Left ventricle myocardium inferior (tissue), 1 donor: ENCODE measurements at regions not wholly inside any gene's neighbourhood (a gene's known extent, or its start where the extent isn't known, plus 50 kb on each side); places are given as distances from the start of the nearest gene placed in this dataset.
"Not testable (repeated sequence)": the region's sequence is repeated elsewhere in the genome, so short reads cannot be mapped to it uniquely, and the experiment has no call there.

Source experiments
- DNase-seq: peaks from one replicate; pipeline ENCODE4 v3.0.0-alpha.2; 2020
- H3K27ac ChIP-seq: fragments of 200-600 bp; replicated peaks from 2 replicates; pipeline ENCODE4 v1.8.0; 2021
- H3K27me3 ChIP-seq: fragments of 200-600 bp; 2 replicates; pipeline ENCODE4 v1.8.0; 2021; ENCODE audit warnings: low read depth
- H3K36me3 ChIP-seq: fragments of 200-600 bp; 2 replicates; pipeline ENCODE4 v1.8.0; 2021
- H3K4me1 ChIP-seq: fragments of 200-600 bp; 2 replicates; pipeline ENCODE4 v1.8.0; 2021
- H3K4me3 ChIP-seq: fragments of 200-600 bp; 2 replicates; pipeline ENCODE4 v1.8.0; 2021; ENCODE audit warnings: mild to moderate bottlenecking, moderate library complexity
- H3K9me3 ChIP-seq: fragments of 200-600 bp; replicated peaks from 2 replicates; pipeline ENCODE4 v1.8.0; 2021
- CTCF ChIP-seq: fragments of 200-600 bp; IDR thresholded peaks from 2 replicates; pipeline ENCODE4 v1.8.0; 2021; ENCODE audit warnings: antibody characterized with exemption, mild to moderate bottlenecking, borderline replicate concordance
- intact Hi-C: fragments of 100-400 bp; cut with micrococcal nuclease; formaldehyde crosslinking; loops from one replicate; pipeline ENCODE4 v1.11.0; 2022
- donor health status: DM: no; HTN: yes; CAD: no; lungs with severe emphysema.

DNA sequence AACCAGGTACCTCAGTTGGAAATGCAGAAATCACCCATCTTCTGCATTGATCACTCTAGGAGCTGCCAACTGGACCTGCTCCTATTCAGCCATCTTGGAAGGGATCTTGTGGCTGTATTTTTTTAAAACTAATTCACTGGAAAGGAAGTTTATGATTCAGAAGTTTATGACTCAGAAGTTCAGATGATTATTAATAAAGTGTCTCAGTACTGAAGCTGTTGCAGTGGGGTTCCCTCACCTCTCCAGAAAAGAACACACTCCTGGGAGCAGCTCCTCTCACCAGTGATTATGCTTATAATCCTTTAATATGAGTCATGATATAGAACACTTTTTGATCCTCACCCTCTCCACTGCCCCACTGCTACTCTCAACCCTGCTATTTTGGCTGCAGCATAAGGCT is 291.2 kb upstream of the HS3ST5 start:
- Histone ChIP-seq H3K4me1 (no peaks in the 10 kb centered on the region), H3K9me3 (peaks cover 6% of the 10 kb centered on the region), H3K27ac (no peak overlapping the region), H3K27me3 (no peaks in the 10 kb centered on the region), H3K36me3 (no peaks in the 10 kb centered on the region), H3K4me3 (no peak overlapping the region)
- intact Hi-C loops = no loop called here
- DNase-seq = no peak
- no peak for TF ChIP-seq CTCF

DNA sequence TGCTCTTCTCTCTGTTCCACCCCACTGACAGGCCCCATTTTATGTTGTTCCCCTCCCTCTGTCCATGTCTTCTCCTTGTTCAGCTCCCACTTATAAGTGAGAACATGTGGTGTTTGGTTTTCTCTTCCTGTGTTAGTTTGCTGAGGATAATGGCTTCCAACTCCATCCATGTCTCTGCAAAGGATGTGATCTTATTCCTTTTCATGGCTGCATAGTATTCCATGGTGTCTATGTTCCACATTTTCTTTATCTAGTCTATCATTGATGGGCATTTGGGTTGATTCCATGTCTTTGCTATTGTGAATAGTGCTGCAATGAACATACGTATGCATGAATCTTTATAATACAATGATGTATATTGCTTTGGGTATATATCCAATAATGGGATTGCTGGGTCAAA is 283.4 kb upstream of the HS3ST5 start:
- H3K27me3 ChIP-seq, H3K27ac ChIP-seq, H3K36me3 ChIP-seq, DNase-seq, H3K4me3 ChIP-seq, H3K4me1 ChIP-seq, intact Hi-C loops: not testable (repeated sequence)
- peaks cover 14% of the 10 kb centered on the region for H3K9me3 ChIP-seq

DNA sequence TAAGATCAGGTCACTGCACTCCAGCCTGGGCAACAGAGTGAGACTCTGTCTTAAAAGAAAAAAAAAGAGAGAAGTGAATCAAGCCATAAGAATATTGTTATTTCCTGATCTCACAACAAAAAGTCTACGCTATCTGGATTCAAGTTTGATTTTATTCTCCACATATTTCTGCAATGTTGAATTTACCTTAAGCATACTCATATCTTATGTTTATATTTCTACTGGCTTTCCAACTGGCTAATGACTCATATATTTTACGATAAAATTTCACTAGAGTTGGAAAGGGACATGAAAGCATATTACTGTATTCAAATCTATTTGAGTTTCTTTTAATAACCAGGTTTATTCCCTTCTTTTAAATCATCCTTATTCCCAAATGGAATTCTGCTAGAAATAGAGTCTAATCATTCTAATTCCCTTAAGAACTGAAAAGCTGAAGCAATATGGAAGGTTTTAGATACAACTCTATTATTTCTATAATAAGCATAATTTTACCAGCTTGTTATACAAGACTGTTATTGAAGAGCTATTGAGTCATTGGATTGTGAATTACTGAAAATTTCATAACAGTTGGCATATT is 276.9 kb upstream of the HS3ST5 start:
- no peak overlapping the region for H3K4me3 ChIP-seq
- DNase-seq = no peak
- intact Hi-C loops = no loop called here
- H3K27ac ChIP-seq = no peak overlapping the region
- H3K9me3 ChIP-seq = no peaks in the 10 kb centered on the region
- no peak for TF ChIP-seq CTCF
- H3K4me1 ChIP-seq = no peaks in the 10 kb centered on the region
- no peaks in the 10 kb centered on the region for H3K27me3 ChIP-seq
- no peaks in the 10 kb centered on the region for H3K36me3 ChIP-seq

DNA sequence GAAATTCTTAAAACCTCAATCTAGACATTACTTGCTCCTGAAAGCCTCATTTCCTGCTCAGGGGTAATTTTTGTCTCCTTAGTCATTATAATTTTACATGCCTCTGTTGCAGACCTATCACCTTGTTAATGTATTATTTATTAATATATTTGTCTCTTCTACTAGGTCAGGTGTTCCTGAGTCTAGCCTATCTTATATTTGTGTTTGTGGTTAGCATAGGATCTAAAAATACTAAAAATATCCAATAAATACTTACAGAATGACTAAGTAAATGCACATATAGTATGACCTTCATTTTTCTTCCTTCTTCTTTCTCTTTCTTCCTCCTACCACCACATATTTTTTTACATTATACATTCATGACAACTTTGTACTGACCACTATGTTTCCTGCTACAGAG is 268.9 kb upstream of the HS3ST5 start:
- Histone ChIP-seq H3K36me3 (no peaks in the 10 kb centered on the region), H3K27ac (no peak overlapping the region), H3K27me3 (no peaks in the 10 kb centered on the region), H3K4me3 (no peak overlapping the region), H3K4me1 (no peaks in the 10 kb centered on the region), H3K9me3 (no peaks in the 10 kb centered on the region)
- TF ChIP-seq CTCF = no peak
- intact Hi-C loops = no loop called here
- DNase-seq = no peak

- no peak overlapping the region for H3K27ac ChIP-seq
- no peak overlapping the region for H3K4me3 ChIP-seq
- intact Hi-C loops = no loop called here
These were observed 265.3 kb upstream of the HS3ST5 start for GRCh38 chr6:114608091-114608490.

DNA sequence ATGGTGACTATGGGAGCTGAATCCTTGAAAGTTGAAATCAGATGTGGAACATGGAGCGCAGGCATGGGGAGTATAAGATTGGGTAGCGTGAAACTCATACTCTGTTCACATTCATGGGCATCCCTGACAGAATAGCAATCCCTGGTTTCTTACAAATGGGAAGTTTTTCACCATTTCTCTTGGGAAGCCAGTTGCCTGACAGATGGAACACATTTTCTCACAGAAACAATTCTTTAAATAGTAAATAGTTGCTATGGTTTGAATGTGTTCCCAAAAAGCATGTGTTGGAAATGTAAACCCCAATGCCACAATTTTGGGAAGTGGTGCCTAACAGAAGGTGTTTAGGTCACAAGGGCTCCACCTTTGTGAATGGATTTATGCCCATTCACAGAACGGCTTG is 262.8 kb upstream of the HS3ST5 start:
- Histone ChIP-seq H3K4me3 (no peak overlapping the region), H3K4me1 (no peaks in the 10 kb centered on the region), H3K36me3 (no peaks in the 10 kb centered on the region), H3K9me3 (no peaks in the 10 kb centered on the region), H3K27me3 (no peaks in the 10 kb centered on the region), H3K27ac (no peak overlapping the region)
- intact Hi-C loops = no loop called here
- TF ChIP-seq CTCF = no peak
- no peak for DNase-seq

More at GRCh38 chr6:114608091-114608490, 265.3 kb upstream of the HS3ST5 start:
- H3K36me3 ChIP-seq = no peaks in the 10 kb centered on the region
- H3K9me3 ChIP-seq = no peaks in the 10 kb centered on the region
- TF ChIP-seq CTCF = no peak
- no peaks in the 10 kb centered on the region for H3K27me3 ChIP-seq
- no peak for DNase-seq
- H3K4me1 ChIP-seq = no peaks in the 10 kb centered on the region
